Stimulated activated CD4-positive, alpha-beta T cell treated with anti-CD3 and anti-CD28 coated beads, Interleukin-15, amount 100 ng/mL, for 24 hours (primary cell): ENCODE measurements at regions not wholly inside any gene's neighbourhood (a gene's known extent, or its start where the extent isn't known, plus 50 kb on each side); places are given as distances from the start of the nearest gene placed in this dataset.
"Not testable (repeated sequence)": the region's sequence is repeated elsewhere in the genome, so short reads cannot be mapped to it uniquely, and the experiment has no call there.

Experiments
- DNase-seq: peaks from one replicate; pipeline ENCODE4 v3.0.0-alpha.2; 2020

DNA sequence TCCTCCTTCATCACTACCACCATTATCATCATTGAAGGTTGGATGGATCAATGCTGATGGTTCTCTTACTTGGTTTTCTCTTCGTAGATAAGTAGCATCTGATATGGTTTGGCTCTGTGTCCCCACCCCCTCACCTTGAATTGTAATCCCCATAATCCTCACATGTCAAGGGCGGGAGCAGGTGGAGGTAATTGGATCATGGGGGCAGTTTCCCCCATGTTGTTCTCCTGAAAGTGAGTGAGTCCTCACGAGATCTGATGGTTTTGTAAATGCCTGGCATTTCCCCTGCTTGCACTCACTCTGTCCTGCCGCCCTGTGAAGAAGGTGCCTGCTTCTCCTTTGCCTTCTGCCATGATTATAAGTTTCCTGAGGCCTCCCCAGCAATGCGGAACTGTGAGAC is 172.4 kb upstream of the PWP1 start:
- DNase-seq, result no peak

DNA sequence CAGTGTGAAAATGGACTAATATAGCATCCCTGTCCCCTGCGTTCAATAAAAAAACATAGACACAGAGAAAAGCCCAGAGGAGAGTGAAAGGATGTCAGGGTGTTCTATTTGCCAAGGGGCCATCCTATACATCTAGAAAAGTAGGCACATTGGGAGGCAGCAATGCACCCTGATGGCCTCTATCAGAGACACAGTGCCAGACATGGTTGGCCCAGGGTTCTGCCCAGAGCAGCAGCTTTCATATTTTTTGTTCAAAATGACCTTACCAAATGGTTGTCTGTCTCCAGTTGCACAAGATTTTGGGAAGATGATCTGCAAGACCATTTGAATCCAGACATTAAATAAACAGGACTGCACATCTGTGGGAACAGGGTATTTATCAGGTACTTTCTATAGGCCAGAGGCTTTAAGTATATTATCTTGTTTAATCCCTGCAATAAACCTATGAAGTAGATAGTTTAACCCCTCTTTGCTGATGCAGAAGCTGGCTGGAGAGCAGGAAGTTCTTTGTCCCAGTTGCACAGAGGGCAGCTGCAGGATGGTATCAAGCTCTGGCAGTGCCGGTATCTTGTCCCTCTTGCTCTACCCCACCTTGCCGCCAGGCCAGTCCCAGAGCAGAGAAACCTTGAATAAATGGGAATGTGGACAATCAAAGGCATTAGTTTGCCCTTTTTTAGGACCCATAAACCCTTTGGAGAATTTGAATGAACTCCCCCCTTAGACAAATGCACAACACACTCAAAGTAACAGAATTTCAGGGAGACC is 171.8 kb upstream of the PWP1 start:
- DNase-seq, result no peak

GRCh38 chr12:107514887-107515445 is 170.6 kb upstream of the PWP1 start:
- DNase-seq, result no peak

GRCh38 chr12:107515446-107515958 is 170.1 kb upstream of the PWP1 start:
- DNase-seq, result peak; percentile 43

- DNase-seq, result not testable (repeated sequence)
Measured at GRCh38 chr12:107517816-107518215, 167.8 kb upstream of the PWP1 start.

- DNase-seq, result no peak
Measured at GRCh38 chr12:107518868-107519267, 166.7 kb upstream of the PWP1 start.

GRCh38 chr12:107519906-107520859 is 165.4 kb upstream of the PWP1 start:
- DNase-seq, result no peak

- no peak for DNase-seq
Measured at GRCh38 chr12:107521826-107522355, 163.7 kb upstream of the PWP1 start.

- DNase-seq, result no peak
Measured at GRCh38 chr12:107522692-107523477, 162.7 kb upstream of the PWP1 start.

DNA sequence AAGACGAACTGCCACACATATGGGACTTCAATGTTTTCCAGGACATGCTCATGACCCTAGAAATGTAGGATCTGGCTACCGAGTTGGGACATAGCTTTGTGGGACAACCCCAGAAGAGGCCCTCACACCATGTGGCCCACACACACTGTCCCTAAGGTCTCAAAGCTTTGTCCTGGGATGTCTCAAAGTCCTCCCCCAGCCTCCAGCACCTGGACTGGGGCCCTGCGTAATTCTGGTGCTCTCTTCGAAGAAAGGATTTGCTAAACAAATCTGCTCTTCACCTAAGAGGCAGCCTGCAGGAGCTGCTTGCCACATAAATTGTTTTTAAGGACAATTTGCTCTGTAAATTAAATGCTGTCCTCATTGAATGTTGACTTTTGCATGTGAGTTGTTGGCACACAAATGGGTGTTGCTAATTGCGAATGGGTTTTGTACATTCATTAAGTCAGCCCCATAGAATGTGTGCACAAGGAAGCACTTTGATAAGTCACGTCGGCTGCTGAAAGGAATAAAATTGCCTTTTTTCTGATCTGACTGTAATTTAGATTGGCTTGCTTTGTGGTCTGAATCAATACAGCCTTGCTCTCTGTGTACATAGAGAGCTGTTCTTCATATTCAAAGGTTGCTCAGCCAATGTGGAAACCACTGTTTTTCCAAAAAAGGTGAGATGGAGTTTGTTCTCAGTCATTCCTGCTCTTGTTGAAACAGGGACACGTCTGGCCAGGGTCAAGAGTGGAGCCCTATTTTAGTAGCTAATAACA is 161.6 kb upstream of the PWP1 start:
- DNase-seq, result no peak

DNA sequence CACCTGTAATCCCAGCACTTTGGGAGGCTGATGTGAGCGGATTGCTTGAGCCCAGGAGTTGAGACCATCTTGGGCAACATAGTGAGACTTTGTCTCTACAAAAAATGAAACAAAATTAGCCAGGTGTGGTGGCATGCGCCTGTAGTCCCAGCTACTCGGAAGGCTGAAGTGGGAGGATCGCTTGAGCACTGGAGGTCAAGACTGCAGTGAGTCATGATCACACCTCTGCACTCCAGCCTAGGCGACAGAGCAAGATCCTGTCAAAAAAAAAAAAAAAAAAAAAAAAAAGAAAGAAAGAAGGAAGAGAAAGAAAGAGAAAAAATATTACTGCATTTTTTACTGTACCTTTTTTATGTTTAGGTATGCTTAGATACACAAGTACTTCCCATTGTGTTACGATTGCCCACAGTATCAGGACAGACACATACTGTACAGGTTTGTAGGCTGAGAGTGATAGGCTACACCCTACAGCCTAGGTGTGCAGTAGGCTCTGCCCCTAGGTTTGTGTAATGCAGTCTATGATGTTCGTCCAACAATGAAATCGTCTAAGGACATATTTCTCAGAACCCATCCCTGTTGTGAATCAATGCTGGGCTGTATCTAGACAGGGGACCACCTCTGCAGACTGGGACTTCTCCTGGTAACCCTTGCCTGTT is 160.4 kb upstream of the PWP1 start:
- no peak for DNase-seq

DNA sequence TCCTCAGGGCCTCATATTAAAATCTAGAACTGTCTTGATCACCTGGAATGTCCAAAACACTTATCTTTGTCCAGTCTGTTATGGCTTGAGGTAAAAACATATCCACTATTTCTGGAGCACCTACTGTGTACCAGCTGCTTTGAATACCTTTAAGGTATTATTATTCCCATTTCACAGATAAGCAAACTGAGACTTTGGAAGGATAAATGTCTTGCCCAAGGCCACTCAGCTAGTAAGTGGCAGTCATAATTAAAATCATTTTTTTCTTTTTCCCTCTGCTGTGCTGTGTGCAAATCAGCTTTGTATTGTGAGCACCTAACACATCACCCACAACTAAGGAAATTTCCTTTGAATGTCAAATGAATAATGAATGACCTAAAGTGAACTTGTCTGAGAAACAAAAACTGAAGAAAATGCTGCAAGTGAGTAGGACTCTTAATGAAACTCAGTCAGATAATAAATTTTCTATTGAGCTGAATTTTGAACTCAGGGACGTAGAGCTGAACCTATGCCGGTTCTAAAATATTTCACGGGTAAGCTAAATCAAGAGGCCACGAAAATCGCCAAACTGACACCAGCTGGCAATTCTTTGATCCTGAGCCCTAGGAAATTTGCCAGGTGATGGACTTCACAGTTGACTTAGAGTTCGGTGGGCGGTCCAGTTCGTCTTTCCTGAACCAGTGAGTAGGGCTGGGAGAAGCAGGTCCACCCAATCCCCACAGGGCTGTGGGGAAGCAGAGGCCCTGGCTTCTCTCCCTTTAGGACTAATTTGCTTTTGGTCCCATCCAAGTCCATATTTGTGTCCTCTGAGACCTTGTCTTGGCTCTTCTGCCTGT is 159.7 kb upstream of the PWP1 start:
- no peak for DNase-seq

DNA sequence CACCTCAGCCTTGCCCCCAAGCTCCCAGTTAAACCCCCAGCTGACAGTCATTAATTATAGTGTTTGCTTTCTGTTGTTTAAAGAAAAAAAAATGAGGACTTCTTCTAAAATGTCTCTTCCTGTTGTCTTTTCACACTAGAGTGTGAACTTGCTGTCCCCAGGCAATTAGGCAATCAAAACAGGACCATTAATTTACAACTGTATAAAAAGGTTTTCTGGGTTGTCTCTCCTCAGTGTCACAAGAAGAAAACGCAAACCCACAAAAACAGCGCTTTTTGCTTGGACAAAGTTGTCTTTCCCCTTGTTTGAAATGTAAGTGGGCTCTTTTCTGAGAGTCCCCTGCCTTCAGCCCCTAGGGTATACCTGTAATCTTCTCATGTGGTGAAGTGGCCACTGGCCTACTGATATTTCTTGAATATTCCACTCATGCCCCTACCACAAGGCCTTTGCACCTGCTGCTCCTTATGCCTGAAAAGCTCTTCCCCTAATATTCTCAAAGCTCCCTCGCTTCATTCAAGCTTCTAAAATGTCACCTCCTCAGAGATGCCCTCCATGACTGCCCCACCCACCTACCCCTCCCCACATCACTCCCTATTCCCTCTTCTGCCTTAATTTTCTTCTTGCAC is 158.9 kb upstream of the PWP1 start:
- no peak for DNase-seq

DNA sequence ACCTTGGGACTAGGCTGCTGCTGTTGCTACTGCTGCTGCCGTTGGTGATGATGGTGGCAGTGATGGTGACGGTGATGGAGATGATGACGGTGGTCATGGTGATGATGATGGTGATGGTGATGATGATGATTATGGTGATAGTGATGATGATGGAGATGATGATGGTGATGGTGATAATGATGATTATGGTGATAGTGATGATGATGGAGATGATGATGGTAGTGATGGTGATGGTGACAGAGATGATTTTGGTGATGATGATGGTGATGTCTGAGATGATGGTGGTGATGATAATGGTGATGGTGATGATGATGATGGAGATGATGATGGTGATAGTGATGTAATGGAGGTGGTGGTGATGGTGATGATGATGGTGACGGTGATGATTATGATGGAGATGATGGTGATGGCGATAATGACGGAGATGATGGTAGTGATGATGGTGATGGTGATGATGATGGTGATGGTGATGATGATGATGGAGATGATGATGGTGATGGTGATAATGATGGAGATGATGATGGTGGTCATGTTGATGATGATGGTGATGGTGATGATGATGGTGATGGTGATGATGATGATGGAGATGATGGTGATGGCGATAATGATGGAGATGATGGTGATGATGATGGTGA is 156.8 kb upstream of the PWP1 start:
- no peak for DNase-seq

DNA sequence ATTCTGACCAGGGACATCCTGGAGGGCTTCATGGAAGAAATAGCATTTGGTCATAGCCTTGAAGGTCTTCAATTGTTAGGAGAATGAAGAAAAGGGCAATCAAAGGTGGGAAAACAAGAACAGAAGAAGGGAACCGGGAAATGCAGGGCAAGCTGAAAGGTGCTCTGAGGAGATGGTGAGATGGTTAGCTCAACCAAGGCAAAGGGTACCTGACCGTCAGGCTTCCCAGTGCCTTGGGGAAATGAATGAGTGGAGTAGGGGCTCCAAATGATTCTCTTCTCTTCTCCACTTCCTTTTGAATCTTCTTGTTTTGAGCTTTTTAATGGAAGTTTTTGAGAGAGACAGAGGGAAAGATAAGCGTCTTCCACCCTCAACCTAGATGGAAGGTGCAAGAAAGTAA is 155.6 kb upstream of the PWP1 start:
- no peak for DNase-seq

GRCh38 chr12:107530701-107531100 is 154.9 kb upstream of the PWP1 start:
- no peak for DNase-seq

GRCh38 chr12:107533218-107533617 is 152.4 kb upstream of the PWP1 start:
- DNase-seq, result no peak

- no peak for DNase-seq
Measured at GRCh38 chr12:107536613-107537012, 149.0 kb upstream of the PWP1 start.
